HG03280 (cell line): ENCODE measurements at regions not wholly inside any gene's neighbourhood (a gene's known extent, or its start where the extent isn't known, plus 50 kb on each side); places are given as distances from the start of the nearest gene placed in this dataset.

ENCODE experiments used
- ATAC-seq: cut with Tn5 transposase; IDR thresholded peaks from one replicate; pipeline ENCODE4 v1.9.1; 2021; ENCODE audit warnings: mild to moderate bottlenecking, moderate library complexity; ENCODE audit not compliant: unreplicated experiment

GRCh38 chr2:41892476-41892875 lies 155.3 kb upstream of the PKDCC start:
- no peak for ATAC-seq

GRCh38 chr2:41894563-41895333 lies 153.1 kb upstream of the PKDCC start:
- no peak for ATAC-seq

GRCh38 chr2:41895334-41895664 lies 152.5 kb upstream of the PKDCC start:
- no peak for ATAC-seq

GRCh38 chr2:41896186-41896846 lies 151.5 kb upstream of the PKDCC start:
- ATAC-seq, result peak; percentile 93

- no peak for ATAC-seq
Observed at GRCh38 chr2:41899189-41899588, 148.6 kb upstream of the PKDCC start.

GRCh38 chr2:41900101-41900577 lies 147.7 kb upstream of the PKDCC start:
- no peak for ATAC-seq

GRCh38 chr2:41902897-41903296 lies 144.9 kb upstream of the PKDCC start:
- no peak for ATAC-seq

GRCh38 chr2:41903474-41904135 lies 144.2 kb upstream of the PKDCC start:
- ATAC-seq, result no peak

GRCh38 chr2:41904459-41904858 lies 143.4 kb upstream of the PKDCC start:
- no peak for ATAC-seq

GRCh38 chr2:41905597-41906337 lies 142.1 kb upstream of the PKDCC start:
- ATAC-seq, result no peak

- ATAC-seq, result no peak
Observed at GRCh38 chr2:41906338-41906725, 141.5 kb upstream of the PKDCC start.

- ATAC-seq, result no peak
Observed at GRCh38 chr2:41907141-41907540, 140.7 kb upstream of the PKDCC start.

- ATAC-seq, result no peak
Observed at GRCh38 chr2:41907771-41908207, 140.0 kb upstream of the PKDCC start.

GRCh38 chr2:41908349-41908748 lies 139.5 kb upstream of the PKDCC start:
- no peak for ATAC-seq

GRCh38 chr2:41909584-41909983 lies 138.2 kb upstream of the PKDCC start:
- ATAC-seq, result no peak

GRCh38 chr2:41910126-41910525 lies 137.7 kb upstream of the PKDCC start:
- no peak for ATAC-seq

GRCh38 chr2:41911033-41911432 lies 136.8 kb upstream of the PKDCC start:
- ATAC-seq, result no peak

GRCh38 chr2:41912337-41912736 lies 135.5 kb upstream of the PKDCC start:
- ATAC-seq, result no peak

GRCh38 chr2:41912776-41913175 lies 135.0 kb upstream of the PKDCC start:
- no peak for ATAC-seq

- no peak for ATAC-seq
Observed at GRCh38 chr2:41913311-41913710, 134.5 kb upstream of the PKDCC start.

GRCh38 chr2:41913921-41914609 lies 133.8 kb upstream of the PKDCC start:
- no peak for ATAC-seq
